ENCODE measurements at regions not wholly inside any gene's neighbourhood (a gene's known extent, or its start where the extent isn't known, plus 50 kb on each side); places are given as distances from the start of the nearest gene placed in this dataset.

DNA sequence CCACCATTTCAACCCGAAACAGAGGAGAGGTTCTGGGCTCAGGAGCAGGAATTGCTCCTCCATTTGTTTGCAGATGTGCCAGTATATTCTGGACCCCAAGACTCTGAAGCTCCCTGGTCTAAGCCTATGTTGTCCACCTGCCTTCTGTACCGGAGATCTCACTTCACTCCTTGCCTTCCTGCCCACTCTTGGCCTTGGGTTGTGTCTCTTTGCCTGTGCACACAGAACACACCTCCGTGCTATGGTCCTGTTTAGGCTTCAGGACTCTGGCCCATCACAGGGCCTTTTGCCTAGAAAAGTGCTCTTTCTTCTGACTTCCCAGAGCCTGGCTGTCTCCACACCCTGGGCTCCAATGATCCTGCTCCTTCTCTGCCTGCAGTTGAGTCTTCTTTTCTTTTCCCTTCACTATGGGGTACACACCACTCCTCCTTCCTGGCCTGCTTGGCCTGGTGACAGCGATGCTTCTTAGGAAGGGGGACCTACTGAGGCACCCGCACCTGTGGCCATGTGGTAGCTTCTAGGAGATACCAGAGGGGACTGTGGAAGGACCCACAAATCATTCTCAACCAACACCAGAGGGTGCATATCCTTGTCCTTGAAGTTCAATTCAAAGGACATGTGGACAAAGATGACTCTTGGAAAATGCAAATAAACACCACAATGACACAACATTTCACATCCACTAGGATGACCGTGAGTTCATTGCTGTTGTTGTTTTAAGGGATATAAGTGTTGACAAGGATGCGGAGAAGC, 75.1 kb downstream of the FOXA2 start:
- Histone ChIP-seq H3K4me2 (replicated peaks; ENCODE audit: extremely low read depth, low read length, poor library complexity, severe bottlenecking) (no peak overlapping the region), H4K20me1 (ENCODE audit: insufficient read depth, low read length) (no peaks in the 10 kb centered on the region), H3K27me3 (ENCODE audit: control insufficient read depth in 2 of 2, insufficient read depth in 2 of 2, low read length in 2 of 2) (no peaks in the 10 kb centered on the region), H3K4me3 (replicated peaks in 1 of 3; ENCODE audit: low read depth in 2 of 3, low read length in 3 of 3) (no peak overlapping the region), H3K9me3 (replicated peaks in 1 of 2; ENCODE audit: control insufficient read depth in 1 of 2, insufficient read depth in 1 of 2, low read length in 2 of 2) (no peaks in the 10 kb centered on the region), H3K27ac (ENCODE audit: low read depth in 1 of 2, low read length in 2 of 2) (no peak overlapping the region), H2AFZ (ENCODE audit: insufficient read depth, low read depth, low read length, poor library complexity, severe bottlenecking) (no peak overlapping the region), H3K9ac (ENCODE audit: insufficient read depth, low read length, poor library complexity, severe bottlenecking) (no peak overlapping the region), H3K4me1 (ENCODE audit: control insufficient read depth in 1 of 2, insufficient read depth in 2 of 2, low read length in 2 of 2) (no peaks in the 10 kb centered on the region), H3K79me2 (ENCODE audit: insufficient read depth, low read length) (no peaks in the 10 kb centered on the region), H3K36me3 (replicated peaks in 1 of 2; ENCODE audit: control insufficient read depth in 1 of 2, insufficient read depth in 2 of 2, low read length in 2 of 2) (no peaks in the 10 kb centered on the region)
- Mint-ChIP-seq H3K27ac (peak overlapping the region in 1 of 7 donors; percentile 2), H3K36me3 (no peaks in the 10 kb centered on the region), H3K4me1 (no peaks in the 10 kb centered on the region), H3K9me3 (peaks cover 0 to 2% (median 0%) of the 10 kb centered on the region in 7 donors), H3K4me3 (no peak overlapping the region), H3K27me3 (ENCODE audit: low read depth in 3 of 3) (peaks cover 0 to 11% (median 9%) of the 10 kb centered on the region in 3 donors)
- intact Hi-C loops (cut with micrococcal nuclease) = no loop called here
- no peak for DNase-seq
- TF ChIP-seq, protein P1, sequence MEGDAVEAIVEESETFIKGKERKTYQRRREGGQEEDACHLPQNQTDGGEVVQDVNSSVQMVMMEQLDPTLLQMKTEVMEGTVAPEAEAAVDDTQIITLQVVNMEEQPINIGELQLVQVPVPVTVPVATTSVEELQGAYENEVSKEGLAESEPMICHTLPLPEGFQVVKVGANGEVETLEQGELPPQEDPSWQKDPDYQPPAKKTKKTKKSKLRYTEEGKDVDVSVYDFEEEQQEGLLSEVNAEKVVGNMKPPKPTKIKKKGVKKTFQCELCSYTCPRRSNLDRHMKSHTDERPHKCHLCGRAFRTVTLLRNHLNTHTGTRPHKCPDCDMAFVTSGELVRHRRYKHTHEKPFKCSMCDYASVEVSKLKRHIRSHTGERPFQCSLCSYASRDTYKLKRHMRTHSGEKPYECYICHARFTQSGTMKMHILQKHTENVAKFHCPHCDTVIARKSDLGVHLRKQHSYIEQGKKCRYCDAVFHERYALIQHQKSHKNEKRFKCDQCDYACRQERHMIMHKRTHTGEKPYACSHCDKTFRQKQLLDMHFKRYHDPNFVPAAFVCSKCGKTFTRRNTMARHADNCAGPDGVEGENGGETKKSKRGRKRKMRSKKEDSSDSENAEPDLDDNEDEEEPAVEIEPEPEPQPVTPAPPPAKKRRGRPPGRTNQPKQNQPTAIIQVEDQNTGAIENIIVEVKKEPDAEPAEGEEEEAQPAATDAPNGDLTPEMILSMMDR (IDR thresholded peaks at IDR 0.05) = no peak
- WGBS (ENCODE audit: insufficient coverage) = 90% methylated on average over 3 of the region's 7 CpGs

DNA sequence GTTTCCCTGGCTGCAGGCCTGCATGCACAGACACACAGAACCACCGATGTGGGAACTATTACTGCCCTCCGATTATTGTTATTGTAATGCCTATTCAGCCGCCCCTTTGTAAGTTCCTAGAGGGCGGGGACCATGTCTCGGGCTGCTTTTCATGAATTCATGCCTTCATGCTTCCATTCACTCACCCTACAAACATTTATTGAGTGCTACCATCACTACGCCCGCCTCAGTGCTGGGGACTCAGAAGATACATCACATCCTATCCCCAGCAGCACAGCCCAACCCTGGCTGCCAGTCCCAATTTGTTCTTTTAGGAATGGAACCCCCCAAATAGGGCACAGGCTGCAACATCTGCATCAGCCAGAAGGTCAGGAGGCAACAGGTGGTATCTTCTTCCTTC, 75.9 kb downstream of the FOXA2 start:
- TF ChIP-seq, protein P1 (IDR thresholded peaks at IDR 0.05) = no peak
- H3K27me3 Mint-ChIP-seq (ENCODE audit: low read depth in 3 of 3) = peaks cover 0 to 7% (median 6%) of the 10 kb centered on the region in 3 donors
- Histone ChIP-seq H3K9me3 (replicated peaks in 1 of 2; ENCODE audit: control insufficient read depth in 1 of 2, insufficient read depth in 1 of 2, low read length in 2 of 2) (no peaks in the 10 kb centered on the region), H2AFZ (ENCODE audit: insufficient read depth, low read depth, low read length, poor library complexity, severe bottlenecking) (no peak overlapping the region), H3K4me3 (replicated peaks in 1 of 3; ENCODE audit: low read depth in 2 of 3, low read length in 3 of 3) (no peak overlapping the region), H3K27ac (ENCODE audit: low read depth in 1 of 2, low read length in 2 of 2) (no peak overlapping the region), H3K36me3 (replicated peaks in 1 of 2; ENCODE audit: control insufficient read depth in 1 of 2, insufficient read depth in 2 of 2, low read length in 2 of 2) (no peaks in the 10 kb centered on the region), H3K27me3 (ENCODE audit: control insufficient read depth in 2 of 2, insufficient read depth in 2 of 2, low read length in 2 of 2) (no peaks in the 10 kb centered on the region), H3K4me1 (ENCODE audit: control insufficient read depth in 1 of 2, insufficient read depth in 2 of 2, low read length in 2 of 2) (no peaks in the 10 kb centered on the region), H3K79me2 (ENCODE audit: insufficient read depth, low read length) (no peaks in the 10 kb centered on the region), H3K9ac (ENCODE audit: insufficient read depth, low read length, poor library complexity, severe bottlenecking) (no peak overlapping the region), H4K20me1 (ENCODE audit: insufficient read depth, low read length) (no peaks in the 10 kb centered on the region), H3K4me2 (replicated peaks; ENCODE audit: extremely low read depth, low read length, poor library complexity, severe bottlenecking) (no peak overlapping the region)
- no peaks in the 10 kb centered on the region for H3K4me1 Mint-ChIP-seq
- no peaks in the 10 kb centered on the region for H3K36me3 Mint-ChIP-seq
- 69% methylated on average over 5 of the region's 7 CpGs for WGBS (ENCODE audit: insufficient coverage)
- intact Hi-C loops (cut with micrococcal nuclease) = no loop called here
- H3K4me3 Mint-ChIP-seq = no peak overlapping the region
- H3K27ac Mint-ChIP-seq = no peak overlapping the region
- H3K9me3 Mint-ChIP-seq = peaks cover 0 to 2% (median 0%) of the 10 kb centered on the region in 7 donors
- DNase-seq = no peak

All from CD14-positive monocyte (primary cell).